Erythroblast (primary cell): ENCODE measurements at regions not wholly inside any gene's neighbourhood (a gene's known extent, or its start where the extent isn't known, plus 50 kb on each side); places are given as distances from the start of the nearest gene placed in this dataset.

Source experiments
- GATA1 ChIP-seq: IDR thresholded peaks from 2 replicates; pipeline ENCODE4 v1.6.1; 2011; ENCODE audit warnings: low read depth, mild to moderate bottlenecking, control low read depth, low read length, moderate library complexity
- POLR2A ChIP-seq: IDR thresholded peaks from 2 replicates; pipeline ENCODE4 v1.6.1; 2011; ENCODE audit warnings: mild to moderate bottlenecking, low read length

- TF ChIP-seq POLR2A = no peak
- TF ChIP-seq GATA1 = no peak
These were observed 66.4 kb upstream of the MED9 start for GRCh38 chr17:17410357-17410756.
